Large intestine (tissue), 3 donors: ENCODE measurements at regions not wholly inside any gene's neighbourhood (a gene's known extent, or its start where the extent isn't known, plus 50 kb on each side); places are given as distances from the start of the nearest gene placed in this dataset.

ENCODE experiments used
- DNase-seq, 2 donors: peaks; one replicate each; pipeline versions ENCODE4 v3.0.0 to v3.0.0-alpha.2; 2013
- H3K27ac ChIP-seq: one replicate; pipeline ENCODE4 v1.5.1; 2013; ENCODE audit warnings: low read length
- H3K27me3 ChIP-seq: 2 replicates; pipeline ENCODE4 v1.6.1; 2013; ENCODE audit warnings: low read length; ENCODE audit not compliant: control insufficient read depth, insufficient read depth
- H3K36me3 ChIP-seq: 2 replicates; pipeline ENCODE4 v1.6.1; 2013; ENCODE audit warnings: low read length; ENCODE audit not compliant: control insufficient read depth, insufficient read depth
- H3K4me1 ChIP-seq: one replicate; pipeline ENCODE4 v1.6.1; 2013; ENCODE audit warnings: low read length; ENCODE audit not compliant: control insufficient read depth, insufficient read depth
- H3K4me3 ChIP-seq: one replicate; pipeline ENCODE4 v1.5.1; 2013; ENCODE audit warnings: low read length
- H3K9me3 ChIP-seq: one replicate; pipeline ENCODE4 v1.6.1; 2013; ENCODE audit warnings: mild to moderate bottlenecking, low read depth, low read length, moderate library complexity; ENCODE audit not compliant: control insufficient read depth
- WGBS: methylation state at CpG from one replicate; pipeline ENCODE4 v1.1.5; 2013; ENCODE audit warnings: low lambda C conversion rate; ENCODE audit not compliant: insufficient coverage; 5-methylcytosine and 5-hydroxymethylcytosine counted together

DNA sequence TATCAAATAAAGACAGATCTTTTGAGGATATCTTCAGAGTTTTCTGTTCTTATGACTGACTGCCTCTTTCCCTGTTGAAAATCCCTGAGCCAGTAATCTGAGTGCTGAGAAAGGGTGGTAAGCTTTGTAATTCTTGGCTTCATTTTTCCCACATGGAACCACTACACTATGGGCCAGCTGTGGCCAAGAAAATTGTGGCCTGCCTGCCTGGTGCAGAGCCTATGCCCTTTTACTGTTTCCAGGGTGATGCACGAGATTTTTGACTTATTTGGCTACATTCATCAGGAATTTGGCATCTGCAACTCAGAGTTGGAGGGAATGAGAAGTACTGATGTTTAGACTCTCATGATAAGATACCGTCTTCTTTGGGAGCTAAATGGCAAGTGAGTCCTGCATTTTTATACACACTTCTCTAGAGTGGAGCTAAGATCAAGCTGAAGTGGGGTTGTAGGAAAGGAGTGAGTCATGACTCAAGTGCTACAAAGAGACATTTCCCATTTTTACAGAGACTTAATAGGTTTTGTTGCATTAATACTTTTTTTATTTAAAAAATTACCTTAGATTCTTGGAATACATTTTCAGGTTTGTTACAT is 328.2 kb upstream of the CDH7 start:
- Histone ChIP-seq H3K27me3 (no peaks in the 10 kb centered on the region), H3K4me3 (no peak overlapping the region), H3K4me1 (no peaks in the 10 kb centered on the region), H3K27ac (no peak overlapping the region), H3K9me3 (no peaks in the 10 kb centered on the region), H3K36me3 (no peaks in the 10 kb centered on the region)
- WGBS: no CpG with 5 or more reads among the region's 2 CpGs
- DNase-seq: no peak

DNA sequence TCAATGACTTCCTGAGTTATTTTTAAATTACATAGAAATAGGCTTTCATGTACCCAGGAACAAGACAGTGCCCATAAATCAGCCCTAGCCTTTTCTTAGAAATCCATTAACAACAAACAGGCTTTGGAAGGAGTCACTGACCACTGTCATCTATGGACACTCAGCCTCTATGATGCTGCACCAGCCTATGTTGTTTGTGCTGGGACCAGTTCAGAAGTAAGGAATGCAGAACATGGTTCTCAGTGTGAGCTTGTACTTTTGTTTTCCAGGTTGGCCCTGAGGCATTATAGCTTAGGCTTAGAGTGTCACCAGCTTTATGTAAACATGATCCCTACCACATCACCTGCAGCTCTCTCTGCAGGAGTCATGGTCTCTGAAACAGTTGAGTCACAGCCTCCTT is 335.7 kb upstream of the CDH7 start:
- Histone ChIP-seq H3K27ac (no peak overlapping the region), H3K4me1 (no peaks in the 10 kb centered on the region), H3K9me3 (no peaks in the 10 kb centered on the region), H3K36me3 (no peaks in the 10 kb centered on the region), H3K27me3 (no peaks in the 10 kb centered on the region), H3K4me3 (no peak overlapping the region)
- no peak for DNase-seq

GRCh38 chr18:65414501-65414900 is 336.3 kb upstream of the CDH7 start:
- no peak for DNase-seq
- no peaks in the 10 kb centered on the region for H3K27me3 ChIP-seq
- no peaks in the 10 kb centered on the region for H3K4me1 ChIP-seq
- no peaks in the 10 kb centered on the region for H3K9me3 ChIP-seq
- no peaks in the 10 kb centered on the region for H3K36me3 ChIP-seq
- H3K4me3 ChIP-seq: no peak overlapping the region
- 100% methylated on average over 1 of the region's 1 CpG for WGBS
- H3K27ac ChIP-seq: no peak overlapping the region

GRCh38 chr18:65411061-65411460 is 339.8 kb upstream of the CDH7 start:
- H3K36me3 ChIP-seq: no peaks in the 10 kb centered on the region
- no peaks in the 10 kb centered on the region for H3K4me1 ChIP-seq
- no peaks in the 10 kb centered on the region for H3K27me3 ChIP-seq
- no peaks in the 10 kb centered on the region for H3K9me3 ChIP-seq
- WGBS: no CpG with 5 or more reads among the region's 1 CpG
- DNase-seq: no peak
- H3K4me3 ChIP-seq: no peak overlapping the region
- no peak overlapping the region for H3K27ac ChIP-seq

DNA sequence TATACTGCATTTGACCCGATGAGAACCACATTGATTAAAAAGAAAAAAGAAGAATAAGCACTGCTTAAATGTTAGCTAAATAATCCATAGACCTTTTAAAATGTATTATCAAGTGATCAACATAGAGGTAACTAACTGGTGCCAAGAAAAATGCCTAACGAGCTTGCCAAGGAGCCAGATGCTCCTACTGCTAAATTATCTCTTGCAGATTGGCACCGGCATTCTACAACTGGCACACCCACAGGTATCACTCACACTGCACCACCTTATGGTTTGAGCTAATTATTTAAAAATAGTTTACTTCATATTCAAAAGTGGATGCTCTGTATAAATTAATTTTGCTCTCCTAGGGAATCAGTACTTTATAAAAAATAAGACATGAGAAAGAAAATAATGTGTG is 341.6 kb upstream of the CDH7 start:
- H3K9me3 ChIP-seq: no peaks in the 10 kb centered on the region
- no peaks in the 10 kb centered on the region for H3K27me3 ChIP-seq
- H3K36me3 ChIP-seq: no peaks in the 10 kb centered on the region
- 33% methylated on average over 1 of the region's 3 CpGs for WGBS
- no peak overlapping the region for H3K27ac ChIP-seq
- H3K4me1 ChIP-seq: no peaks in the 10 kb centered on the region
- no peak for DNase-seq
- no peak overlapping the region for H3K4me3 ChIP-seq

DNA sequence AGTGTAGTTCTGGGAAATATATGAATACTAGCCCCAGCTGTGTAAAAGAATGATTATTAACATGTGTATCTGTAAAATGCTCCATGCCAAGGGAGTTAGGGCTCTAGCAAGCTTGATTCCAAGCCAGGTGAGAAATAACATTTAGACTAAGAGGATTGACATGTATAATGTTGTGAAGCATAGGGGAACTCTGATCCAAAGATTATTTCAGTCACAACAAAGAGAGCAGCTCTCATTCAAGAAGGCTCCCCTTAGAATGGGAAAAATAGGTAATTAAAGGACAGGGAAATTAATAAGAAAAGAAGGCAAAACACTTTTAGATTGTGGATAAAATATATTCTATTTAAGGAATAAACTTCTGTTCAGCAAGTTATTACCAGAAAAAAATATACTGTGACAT is 347.3 kb upstream of the CDH7 start:
- Histone ChIP-seq H3K27ac (no peak overlapping the region), H3K36me3 (no peaks in the 10 kb centered on the region), H3K27me3 (no peaks in the 10 kb centered on the region), H3K4me1 (no peaks in the 10 kb centered on the region), H3K4me3 (no peak overlapping the region), H3K9me3 (no peaks in the 10 kb centered on the region)
- DNase-seq: no peak

DNA sequence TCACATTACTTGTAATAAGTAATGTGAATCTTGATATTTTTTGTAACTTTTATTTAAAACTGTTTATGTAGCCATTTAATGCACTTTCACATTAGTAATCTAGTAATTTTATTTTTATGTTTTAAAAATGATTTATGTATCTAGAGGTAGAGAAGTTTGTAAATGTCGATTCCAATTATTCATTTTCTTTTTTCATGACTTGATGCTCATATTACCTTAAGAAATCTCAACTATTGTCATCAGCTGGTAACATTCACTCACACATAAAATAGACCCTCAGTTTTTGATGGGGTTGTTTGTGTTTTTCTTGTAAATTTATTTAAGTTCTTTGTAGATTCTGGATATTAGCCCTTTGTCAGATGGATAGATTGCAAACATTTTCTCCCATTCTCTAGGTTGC is 351.7 kb upstream of the CDH7 start:
- Histone ChIP-seq H3K4me1 (no peaks in the 10 kb centered on the region), H3K27ac (no peak overlapping the region), H3K9me3 (no peaks in the 10 kb centered on the region), H3K27me3 (no peaks in the 10 kb centered on the region), H3K36me3 (no peaks in the 10 kb centered on the region), H3K4me3 (no peak overlapping the region)
- 75% methylated on average over 1 of the region's 1 CpG for WGBS
- DNase-seq: no peak

GRCh38 chr18:65398347-65399075 is 352.3 kb upstream of the CDH7 start:
- H3K4me1 ChIP-seq: no peaks in the 10 kb centered on the region
- no peaks in the 10 kb centered on the region for H3K27me3 ChIP-seq
- DNase-seq: no peak
- no peaks in the 10 kb centered on the region for H3K36me3 ChIP-seq
- no peaks in the 10 kb centered on the region for H3K9me3 ChIP-seq
- 50% methylated on average over 1 of the region's 4 CpGs for WGBS
- H3K27ac ChIP-seq: no peak overlapping the region
- H3K4me3 ChIP-seq: no peak overlapping the region

- H3K4me1 ChIP-seq: no peaks in the 10 kb centered on the region
- no peaks in the 10 kb centered on the region for H3K36me3 ChIP-seq
- H3K27me3 ChIP-seq: no peaks in the 10 kb centered on the region
- no peak overlapping the region for H3K27ac ChIP-seq
- no peak for DNase-seq
- no CpG with 5 or more reads among the region's 3 CpGs for WGBS
- H3K9me3 ChIP-seq: no peaks in the 10 kb centered on the region
- no peak overlapping the region for H3K4me3 ChIP-seq
These were observed 369.8 kb upstream of the CDH7 start for GRCh38 chr18:65380986-65381385.

DNA sequence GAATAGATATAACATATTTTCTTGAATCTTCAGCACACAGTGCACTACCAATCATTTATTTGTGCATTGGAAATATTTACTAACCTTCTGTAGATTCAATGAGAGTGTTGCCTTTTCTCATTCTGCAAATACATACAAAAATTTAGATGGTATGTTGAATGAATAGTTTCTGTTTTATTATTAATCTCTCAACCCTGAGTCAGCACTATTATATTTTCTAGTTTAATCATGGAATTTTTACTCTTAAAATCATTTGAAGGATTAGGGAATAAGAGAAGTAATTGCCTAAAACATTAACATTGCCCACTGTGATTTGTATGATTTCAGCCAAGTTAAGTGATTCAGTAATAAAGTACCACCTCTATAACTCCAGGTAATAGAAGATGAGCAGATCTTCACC is 370.2 kb upstream of the CDH7 start:
- Histone ChIP-seq H3K27ac (no peak overlapping the region), H3K36me3 (no peaks in the 10 kb centered on the region), H3K4me3 (no peak overlapping the region), H3K4me1 (no peaks in the 10 kb centered on the region), H3K27me3 (no peaks in the 10 kb centered on the region), H3K9me3 (no peaks in the 10 kb centered on the region)
- no peak for DNase-seq

DNA sequence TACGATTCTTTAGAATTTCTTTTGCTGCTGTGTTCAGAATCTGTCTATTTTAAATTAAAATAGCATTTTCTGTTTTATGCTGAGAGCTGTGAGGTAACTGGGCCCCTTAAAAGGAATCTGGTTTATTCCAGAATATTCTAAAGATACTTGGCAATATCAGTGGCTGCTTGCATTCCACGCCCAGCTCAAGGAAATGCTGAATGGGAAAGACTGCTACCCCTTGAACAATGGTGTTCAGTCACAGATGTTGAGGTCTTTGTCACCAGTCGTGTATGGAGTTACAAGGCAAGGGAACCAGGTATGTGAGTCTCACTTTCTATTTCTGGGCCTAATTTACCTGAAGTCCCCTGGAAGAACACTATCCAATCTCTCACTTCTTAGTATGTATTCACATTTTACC is 377.9 kb upstream of the CDH7 start:
- Histone ChIP-seq H3K27ac (no peak overlapping the region), H3K27me3 (no peaks in the 10 kb centered on the region), H3K9me3 (no peaks in the 10 kb centered on the region), H3K4me3 (no peak overlapping the region), H3K4me1 (no peaks in the 10 kb centered on the region), H3K36me3 (no peaks in the 10 kb centered on the region)
- DNase-seq: no peak
- 80% methylated on average over 1 of the region's 3 CpGs for WGBS
